SK-N-DZ (cell line): ENCODE measurements at regions not wholly inside any gene's neighbourhood (a gene's known extent, or its start where the extent isn't known, plus 50 kb on each side); places are given as distances from the start of the nearest gene placed in this dataset.
"Not testable (repeated sequence)": the region's sequence is repeated elsewhere in the genome, so short reads cannot be mapped to it uniquely, and the experiment has no call there.

ENCODE experiments used
- DNase-seq: peaks from one replicate; pipeline ENCODE4 v3.0.0-alpha.2; 2015; ENCODE audit warnings: low spot score

DNA sequence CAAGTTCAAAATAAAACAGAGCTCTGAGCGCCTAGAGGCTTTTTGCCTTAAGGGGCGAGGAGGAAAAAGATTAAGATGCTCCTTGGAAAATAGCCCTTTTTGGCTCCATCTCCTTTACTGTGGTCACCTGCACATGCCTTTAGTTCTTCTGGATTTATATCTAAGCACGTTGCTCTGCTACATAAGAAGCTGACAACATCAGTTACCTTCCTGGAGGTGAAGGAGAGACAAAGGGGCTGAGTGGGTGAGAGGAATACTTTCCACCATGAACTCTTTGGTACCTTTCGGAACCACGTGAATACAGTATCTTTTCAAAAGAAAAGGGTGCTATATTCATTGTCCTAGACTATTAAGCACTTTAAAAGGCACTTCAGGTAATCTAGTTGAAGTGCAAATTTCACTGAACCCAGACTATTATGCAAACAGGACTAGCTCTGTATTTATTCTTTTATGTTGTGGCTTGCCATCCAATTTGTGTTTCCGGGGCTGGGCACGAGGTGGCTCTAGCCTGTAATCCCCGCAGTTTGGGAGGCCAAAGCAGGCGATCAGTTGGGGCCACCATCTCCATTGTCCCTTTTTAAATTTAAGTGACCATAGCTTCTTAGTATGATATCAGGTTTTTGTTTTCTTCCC, 201.5 kb downstream of the TM9SF2 start:
- no peak for DNase-seq

DNA sequence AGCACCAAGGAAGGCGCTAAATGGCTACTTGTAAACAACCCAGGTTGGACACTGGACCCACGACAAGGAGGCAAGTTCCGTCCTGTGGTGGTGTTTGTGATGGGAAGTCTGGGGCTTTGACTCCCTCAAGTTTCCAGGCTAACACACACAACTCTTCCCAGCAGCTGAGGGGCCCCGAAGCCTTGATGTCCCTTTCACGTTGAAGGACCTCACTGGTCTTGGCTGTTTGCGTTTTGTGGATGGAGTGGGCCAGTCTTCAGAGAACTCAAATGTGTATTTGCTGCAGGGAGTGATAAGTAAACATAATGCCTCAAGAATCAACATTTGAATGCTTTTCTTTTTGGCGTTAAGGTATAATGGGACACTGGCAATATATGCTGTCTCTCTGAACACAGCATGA, 199.2 kb downstream of the TM9SF2 start:
- no peak for DNase-seq

DNA sequence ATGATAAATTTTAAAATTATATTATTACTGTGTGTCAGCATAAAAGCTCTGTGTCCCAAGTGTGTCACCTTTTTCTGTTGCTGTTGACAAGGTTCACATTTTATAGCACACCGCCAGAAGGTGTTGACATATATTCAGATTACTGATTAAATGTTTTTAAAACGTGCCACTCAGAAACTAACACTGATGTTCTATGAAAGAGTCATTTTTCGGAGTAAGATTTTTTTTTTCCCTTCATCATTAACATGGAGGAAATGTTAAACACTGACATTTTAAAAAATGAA, 197.5 kb downstream of the TM9SF2 start:
- DNase-seq = no peak

DNA sequence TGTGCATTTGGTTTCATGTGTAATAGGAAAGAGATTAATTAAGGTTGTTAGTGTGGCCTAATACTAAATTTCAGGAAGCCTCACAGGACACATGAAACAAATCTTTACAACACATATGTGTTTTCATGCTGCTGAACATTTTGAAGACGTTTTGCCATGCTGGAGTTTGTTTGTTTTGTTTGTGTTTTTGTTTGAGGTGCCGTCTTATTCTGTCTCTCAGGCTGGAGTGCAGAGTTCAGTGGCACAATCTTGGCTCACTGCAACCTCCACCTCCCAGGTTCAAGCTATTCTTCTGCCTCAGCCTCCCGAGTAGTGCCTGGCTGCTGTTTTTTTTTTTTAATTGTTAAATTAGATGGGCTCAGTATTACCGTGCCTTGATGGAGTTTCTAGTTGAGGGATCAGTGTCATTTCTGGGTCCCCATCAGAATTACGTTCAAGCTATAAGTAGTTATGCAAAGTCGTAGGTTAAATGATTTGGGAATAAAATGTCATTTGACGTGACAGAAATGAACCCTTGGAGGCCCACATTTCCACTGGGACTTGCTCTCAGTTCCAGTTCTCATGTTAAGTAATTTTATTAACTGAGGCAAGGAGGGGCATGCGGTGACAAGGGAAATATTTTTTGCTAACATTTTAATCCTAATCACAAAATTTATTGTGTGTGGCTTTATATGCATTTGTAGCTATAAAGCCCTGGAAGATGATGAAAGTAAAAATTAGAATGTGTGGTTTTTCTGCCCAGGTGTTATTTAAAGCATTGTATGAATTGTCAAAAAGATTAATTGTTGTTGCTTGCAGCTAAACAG, 196.9 kb downstream of the TM9SF2 start:
- DNase-seq = no peak

DNA sequence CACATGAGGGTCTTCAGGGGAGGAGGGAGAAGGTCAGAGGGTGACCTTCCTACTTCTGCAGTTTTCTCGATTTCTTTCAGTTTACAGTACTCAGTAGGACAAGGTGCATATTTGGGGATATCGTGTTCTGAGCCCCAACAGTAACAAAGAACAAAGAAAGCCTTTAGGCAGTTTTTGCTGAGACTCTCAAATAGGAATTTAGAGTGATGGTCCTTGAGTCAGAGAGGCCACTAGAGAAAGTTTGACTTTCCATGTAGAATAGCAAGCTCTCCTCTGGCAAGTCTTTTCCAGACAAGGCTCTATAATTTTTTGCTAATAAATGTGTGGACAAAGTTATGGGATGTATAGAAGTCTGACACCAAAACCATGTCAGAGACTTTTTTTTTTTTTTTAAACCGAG, 194.6 kb downstream of the TM9SF2 start:
- no peak for DNase-seq

DNA sequence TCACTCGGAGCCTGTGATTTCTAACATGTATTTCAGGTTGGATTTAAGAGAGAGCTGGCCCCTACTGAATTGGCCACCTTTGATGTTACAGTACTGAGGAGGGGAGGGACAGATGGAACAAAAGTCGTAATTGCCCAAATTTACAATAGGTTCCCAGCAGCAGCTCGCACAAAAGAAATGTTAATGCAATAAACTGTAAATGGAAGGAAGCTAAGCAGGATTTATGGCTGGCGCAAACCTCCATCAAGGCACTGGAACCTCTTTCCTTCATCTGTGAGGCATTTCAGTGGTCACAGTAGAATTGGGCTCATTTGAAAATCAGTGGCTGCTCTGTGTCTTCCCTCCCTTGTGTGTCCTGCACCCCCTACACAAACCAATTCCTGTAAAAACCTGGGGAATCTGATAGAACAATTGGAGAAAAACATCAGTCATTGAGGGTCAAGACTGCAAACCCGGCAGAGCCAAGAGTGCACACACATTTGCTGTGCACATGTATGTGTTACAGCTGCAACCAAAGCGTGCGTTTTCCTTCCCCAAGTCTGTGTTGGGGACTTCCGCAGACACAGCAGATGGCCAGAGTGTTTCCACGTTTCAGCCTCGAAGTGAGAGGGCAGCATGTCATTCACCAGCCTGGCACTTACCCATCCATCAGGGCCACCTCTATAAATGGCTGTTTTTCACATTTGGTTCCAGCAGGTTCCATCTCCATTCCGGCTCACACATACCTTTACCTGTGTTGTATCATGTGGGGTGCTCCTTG, 192.8 kb downstream of the TM9SF2 start:
- no peak for DNase-seq

DNA sequence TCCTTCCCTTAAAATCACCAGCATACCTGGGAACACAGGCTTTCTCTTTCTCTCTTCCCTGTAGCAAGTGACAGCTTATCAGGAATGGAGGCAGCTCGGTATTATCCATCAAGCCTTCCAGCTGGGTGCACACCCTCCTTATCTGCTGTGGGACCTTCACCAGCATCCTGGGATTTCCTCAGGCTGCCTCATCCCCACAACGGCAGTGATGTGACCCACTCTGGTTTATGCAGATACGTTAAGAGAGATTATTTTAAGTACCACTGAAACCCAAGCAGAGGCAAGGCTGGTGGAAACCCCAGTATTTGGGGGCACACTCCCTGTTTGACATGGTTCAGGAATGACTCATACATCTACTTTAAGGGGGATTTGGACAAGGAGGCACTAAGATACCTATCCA, 192.1 kb downstream of the TM9SF2 start:
- DNase-seq = no peak

DNA sequence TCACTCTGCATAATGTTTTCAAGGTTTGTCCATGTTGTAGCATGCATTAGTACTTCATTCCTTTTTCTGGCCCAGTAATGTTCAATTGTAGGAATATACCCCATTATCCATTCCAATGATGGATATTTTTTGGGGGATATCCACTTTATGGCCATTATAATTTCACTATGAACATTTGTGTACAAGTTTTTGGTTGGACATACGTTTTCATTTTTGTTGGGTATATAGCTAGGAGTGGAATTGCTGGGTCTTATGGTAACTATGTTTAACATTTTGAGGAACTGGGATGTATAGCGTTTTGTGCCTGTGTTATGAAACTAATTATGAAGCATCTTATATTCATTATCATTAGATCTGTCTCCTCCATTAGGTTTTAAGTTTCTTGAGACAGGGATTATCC, 191.6 kb downstream of the TM9SF2 start:
- no peak for DNase-seq

DNA sequence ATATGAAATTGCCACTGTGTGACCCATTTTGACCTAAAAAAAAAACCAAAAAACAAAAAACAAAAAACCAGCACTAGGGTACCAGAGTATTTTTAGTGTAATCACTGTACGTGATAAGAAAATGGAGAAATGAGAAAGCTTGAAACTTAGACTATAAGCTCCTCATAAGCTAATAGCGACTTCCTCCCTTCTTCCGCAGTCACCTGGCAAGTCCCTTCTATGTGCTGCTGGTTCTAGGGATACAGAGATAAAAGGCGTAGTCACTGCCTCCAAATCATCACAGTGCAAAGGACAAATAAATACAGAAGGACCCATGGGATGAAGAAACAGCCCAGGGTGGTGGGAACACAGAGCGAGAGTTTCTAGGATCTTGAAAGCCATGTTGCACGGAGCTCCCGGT, 190.3 kb downstream of the TM9SF2 start:
- DNase-seq = no peak

DNA sequence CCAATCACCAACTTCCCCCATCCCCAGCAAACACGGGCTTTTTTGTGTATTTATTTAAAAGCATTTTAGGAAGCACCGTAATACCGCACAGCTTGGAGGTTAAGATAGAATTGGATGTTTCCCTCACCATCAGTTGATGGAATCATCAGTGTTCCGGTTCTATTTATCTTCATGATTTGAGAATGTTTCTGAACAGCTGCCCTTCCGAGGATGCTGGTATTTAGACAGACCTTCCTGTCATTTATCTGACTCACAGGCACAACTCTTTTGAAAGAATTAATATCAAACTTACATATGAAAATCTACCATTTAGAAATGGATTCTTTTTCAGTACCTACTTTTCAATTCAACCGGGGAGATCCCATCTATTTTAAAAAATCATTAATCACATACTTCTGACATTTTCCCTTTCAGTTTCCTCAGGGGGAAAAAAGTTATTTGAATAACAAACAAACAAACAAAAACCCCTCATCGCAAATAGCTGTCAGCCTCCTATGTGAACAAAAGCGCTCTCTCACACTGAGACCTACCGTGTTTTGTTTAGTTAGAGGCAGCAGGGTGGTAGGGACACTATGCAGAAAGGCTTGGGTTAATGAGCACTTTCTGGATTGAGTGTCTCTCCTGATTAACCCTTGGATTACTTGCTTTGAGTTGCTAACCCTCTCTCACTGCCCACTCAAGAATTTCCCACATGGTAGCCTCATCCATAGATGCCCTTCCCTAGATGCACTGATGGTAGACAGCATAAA, 189.3 kb downstream of the TM9SF2 start:
- no peak for DNase-seq

DNA sequence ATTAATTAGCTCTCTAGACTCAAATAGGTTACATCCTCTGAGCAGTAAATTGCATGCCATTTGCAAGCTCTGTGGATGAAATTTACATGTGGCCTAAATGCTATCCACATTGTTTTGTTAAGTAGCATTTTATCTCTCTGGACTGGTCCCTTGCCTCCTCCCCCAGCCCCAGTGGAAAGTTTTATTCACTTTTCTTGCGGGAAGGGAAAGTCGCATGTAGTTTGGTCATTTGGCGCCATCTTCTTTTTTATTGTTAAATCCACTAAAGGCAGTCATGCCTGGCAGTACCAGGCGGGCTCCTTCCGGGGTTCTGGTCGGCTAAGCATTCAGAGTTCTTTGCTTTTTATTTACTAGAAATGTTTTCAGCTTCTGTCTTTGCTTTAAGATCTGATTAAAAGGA, 188.7 kb downstream of the TM9SF2 start:
- DNase-seq = no peak

DNA sequence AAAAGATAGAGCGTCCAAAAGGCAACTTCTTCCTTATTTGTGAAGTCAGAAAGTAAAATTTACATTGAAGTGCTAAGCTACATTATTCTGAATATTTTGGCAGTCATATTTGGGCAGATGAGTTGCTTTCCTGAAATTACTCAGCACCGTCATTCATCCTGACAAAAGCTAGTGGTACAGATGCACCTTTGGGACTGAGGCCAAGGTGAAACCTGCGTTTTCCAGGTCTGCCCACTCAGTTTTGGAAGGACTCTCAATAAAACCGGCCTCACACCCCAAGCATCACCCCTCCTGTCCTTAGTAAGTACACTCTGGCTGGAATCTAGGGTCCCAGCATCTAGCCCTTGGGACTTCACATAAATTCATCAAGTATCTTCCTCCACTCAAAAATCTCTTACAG, 187.5 kb downstream of the TM9SF2 start:
- no peak for DNase-seq

DNA sequence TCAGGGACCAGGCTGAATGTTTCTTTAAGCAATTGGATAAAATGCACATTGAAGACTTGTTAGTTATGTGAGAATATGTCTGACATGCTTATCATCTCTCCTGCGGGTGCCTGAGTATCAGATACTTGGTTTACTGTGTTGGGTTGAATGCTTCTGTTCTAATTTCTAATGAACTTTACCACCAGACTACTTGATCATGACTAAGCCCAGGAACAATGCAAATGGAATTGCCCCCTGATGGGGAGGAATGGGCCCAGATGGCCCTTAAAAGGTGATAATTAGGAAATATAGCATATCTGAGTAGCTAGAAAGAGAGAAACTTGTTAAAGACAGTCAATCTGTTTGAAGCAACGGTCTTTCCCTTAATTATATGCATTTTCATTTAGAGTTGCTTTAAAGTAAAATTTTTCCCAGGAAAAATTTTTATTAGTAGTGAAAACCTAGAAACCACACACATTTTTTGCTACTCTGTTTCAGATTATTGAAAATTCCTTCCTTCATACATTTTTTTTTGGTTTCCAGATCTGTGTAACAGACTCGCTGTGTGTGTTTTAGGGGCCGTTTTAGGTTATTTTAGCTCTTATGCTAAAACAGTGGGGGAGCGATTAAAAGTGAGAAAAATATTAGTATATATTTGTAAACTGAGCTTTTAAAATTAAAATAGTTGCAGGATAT, 186.6 kb downstream of the TM9SF2 start:
- DNase-seq = no peak

DNA sequence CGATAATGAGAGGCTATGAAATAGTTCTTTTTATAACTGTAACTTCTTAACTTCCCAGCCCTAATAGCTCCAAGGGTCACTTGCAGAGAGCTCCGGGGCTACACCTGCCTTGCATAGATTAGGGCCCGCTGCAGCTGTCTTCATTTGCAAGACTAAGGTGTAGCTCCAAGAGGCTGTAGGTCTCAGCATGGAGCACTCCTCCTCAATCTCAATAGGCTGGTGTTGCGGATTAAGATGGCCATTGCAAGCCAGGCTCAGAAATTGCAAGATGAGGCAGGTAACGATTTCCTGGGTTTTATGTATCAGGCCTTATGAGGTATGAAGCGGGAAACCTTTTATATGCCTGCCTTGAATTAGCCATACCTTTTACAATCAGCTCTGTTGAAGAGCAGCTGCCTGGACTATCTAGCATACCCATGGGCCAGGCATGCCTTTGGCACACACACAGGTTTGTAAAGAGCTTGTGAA, 185.7 kb downstream of the TM9SF2 start:
- no peak for DNase-seq

DNA sequence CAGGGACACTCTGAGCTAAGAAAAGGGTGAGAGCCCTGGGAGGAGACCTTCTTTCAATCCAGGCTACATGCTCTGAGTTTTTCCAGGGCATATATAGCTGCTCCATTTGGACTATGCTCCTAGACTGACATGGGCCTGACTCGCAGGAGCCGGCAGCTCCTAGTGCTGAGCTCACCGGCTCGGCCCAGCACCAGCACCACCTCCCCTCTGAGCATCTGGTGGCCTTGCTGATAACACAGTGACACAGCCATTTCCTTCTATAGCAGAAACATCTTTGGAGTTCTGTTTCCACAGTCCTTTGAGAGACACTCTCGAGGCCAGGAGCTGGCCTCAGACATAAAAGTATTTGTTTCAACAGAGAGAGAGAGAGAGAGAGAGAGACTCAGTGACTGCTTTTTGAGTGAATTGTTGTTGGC, 184.9 kb downstream of the TM9SF2 start:
- no peak for DNase-seq

DNA sequence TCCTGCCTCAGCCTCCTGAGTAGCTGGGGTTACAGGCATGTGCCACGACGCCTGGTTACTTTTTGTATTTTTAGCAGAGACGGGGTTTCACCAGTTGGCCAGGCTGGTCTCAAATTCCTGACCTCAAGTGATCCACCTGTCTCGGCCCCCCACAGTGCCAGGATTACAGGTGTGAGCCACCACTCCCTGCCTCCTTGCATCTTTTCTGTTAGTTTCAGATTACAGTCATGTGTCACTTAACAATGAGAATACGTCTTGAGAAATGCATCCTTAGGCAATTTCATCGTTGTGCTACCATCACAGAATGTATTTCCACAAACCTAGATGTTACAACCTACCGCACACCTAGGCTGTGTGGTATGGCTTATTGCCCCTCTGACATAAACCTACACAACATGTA, 180.4 kb downstream of the TM9SF2 start:
- DNase-seq = no peak

DNA sequence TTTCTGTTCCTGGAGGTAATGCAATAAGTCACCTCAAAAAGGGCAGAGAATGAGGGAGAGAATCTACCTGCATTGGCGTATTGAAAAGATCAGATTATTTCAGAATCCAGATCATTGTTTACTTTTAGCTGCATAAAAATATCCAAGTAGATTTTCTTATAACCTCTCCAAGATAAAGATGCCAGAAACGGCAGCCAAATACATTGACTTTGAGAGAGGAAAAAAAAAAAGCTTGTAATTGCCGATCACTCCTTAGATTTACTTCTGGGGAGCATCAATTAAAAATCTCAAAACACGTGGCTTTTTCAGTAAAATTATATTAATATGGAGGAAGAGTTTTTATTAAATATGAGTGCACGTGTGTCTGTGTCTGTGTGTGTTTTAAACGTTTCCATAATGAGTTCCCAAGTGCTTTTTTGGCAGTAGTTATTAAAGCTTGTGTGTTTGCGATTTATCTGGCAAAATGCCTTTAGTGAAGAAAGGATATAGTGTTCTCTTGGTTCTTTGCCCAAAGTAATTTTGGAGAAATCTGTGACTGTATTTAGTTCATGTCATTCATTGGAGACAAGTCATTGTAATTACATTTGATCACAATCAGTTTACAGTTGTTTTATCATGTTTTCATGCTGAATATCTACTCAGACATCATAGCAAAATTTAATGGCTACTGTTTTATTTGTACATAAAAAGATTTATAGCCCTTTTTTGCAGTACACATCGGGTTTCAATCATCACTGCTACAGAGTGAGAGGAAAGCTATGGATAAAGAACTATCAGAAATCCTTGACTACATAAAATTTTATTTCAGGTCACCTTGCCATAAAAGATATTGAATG, 176.1 kb downstream of the TM9SF2 start:
- no peak for DNase-seq

DNA sequence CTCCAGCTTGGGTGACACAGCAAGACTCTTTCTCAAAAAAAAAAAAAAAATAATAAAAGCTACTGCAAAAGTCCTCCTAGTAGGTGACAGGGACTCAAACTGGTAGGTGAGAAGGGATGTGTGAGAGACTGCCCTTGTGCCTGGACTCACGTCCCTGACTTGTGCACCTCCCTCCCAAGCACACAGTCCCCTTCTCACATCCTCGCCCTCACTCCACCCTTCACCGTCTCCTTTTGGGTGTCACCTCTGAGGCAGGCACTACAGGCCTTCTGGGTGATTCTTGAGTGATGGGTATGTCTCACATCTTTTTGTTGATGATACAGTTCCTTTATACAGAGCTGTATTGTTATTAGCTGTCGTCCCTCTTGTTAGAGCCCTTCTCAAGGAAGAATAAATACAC, 170.5 kb downstream of the TM9SF2 start:
- DNase-seq = no peak

DNA sequence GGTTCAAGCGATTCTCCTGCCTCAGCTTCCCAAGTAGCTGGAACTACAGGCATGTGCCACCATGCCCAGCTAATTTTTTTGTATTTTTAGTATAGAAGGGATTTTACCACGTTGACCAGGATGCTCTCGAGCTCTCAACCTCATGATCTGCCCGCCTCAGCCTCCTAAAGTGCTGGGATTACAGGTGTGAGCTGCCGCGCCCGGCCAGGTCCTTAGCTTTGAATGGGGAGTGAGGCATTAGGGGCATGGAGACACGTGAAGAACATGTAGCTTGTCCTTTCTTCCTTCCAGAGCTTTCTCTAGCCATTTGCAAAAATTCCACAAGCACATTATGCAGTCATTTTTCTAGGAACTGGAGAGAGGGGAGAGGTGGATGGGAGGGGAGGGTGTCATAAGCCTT, 167.8 kb downstream of the TM9SF2 start:
- DNase-seq = not testable (repeated sequence)

DNA sequence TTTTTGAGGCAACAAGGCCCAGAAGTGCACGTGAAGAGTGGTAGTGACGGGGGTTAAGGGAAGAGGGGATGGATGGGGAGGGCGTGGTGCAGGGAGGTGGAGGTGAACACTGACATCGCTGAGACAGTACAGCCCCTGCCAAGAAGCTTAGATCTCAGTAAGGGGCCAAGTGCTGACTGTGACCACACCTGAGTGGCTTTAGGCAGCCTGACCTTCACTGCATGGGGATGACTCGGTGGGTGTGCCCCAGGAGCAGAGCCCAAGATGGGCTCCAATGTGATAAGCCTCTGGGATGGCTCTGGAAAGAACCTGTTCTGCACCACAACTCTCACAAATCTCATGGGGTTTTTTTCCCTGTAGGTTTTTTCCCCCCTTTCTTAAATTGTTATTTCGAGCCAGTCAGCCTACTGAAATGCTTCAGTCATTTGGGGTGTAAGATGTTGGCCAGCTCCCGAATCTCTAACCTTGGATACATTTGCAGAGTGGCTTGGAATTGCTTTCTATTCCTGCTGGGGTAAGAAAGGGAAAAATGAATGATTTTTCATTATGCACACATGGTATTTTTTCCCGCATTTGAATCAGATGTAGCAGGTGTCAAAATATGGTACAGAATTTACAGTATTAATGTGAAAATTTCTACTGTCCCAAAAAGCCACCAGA, 165.0 kb downstream of the TM9SF2 start:
- DNase-seq = no peak
